ENCODE measurements at regions not wholly inside any gene's neighbourhood (a gene's known extent, or its start where the extent isn't known, plus 50 kb on each side); places are given as distances from the start of the nearest gene placed in this dataset.

DNA sequence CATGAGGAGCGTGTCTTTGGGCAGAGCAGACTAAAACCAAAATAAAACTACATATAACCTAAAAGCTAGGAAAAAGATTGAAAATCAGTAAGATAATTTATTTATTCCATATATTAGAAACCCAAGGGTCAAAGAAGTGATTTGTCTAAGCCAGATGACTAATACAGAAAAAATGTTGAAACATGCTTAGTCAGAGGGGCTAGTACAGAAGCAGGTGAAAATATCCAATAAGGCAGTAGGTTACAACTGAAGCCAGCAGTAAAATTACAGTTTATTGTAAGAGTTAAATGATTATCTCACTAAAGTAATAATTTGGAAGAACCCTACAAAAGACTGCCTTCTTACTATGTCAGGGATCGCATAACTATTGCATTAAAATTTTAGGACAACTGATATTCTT is 1190.9 kb upstream of the PRMT6 start:
- Histone ChIP-seq H3K4me3 (replicated peaks in 1 of 3; ENCODE audit: low read depth in 2 of 3, low read length in 3 of 3) (no peak overlapping the region), H3K79me2 (ENCODE audit: insufficient read depth, low read length) (no peaks in the 10 kb centered on the region), H3K4me1 (ENCODE audit: control insufficient read depth in 1 of 2, insufficient read depth in 2 of 2, low read length in 2 of 2) (no peaks in the 10 kb centered on the region), H4K20me1 (ENCODE audit: insufficient read depth, low read length) (no peaks in the 10 kb centered on the region), H3K9me3 (replicated peaks in 1 of 2; ENCODE audit: control insufficient read depth in 1 of 2, insufficient read depth in 1 of 2, low read length in 2 of 2) (no peaks in the 10 kb centered on the region), H3K27me3 (ENCODE audit: control insufficient read depth in 2 of 2, insufficient read depth in 2 of 2, low read length in 2 of 2) (no peaks in the 10 kb centered on the region), H2AFZ (ENCODE audit: insufficient read depth, low read depth, low read length, poor library complexity, severe bottlenecking) (no peak overlapping the region), H3K27ac (ENCODE audit: low read depth in 1 of 2, low read length in 2 of 2) (no peak overlapping the region), H3K36me3 (replicated peaks in 1 of 2; ENCODE audit: control insufficient read depth in 1 of 2, insufficient read depth in 2 of 2, low read length in 2 of 2) (no peaks in the 10 kb centered on the region), H3K9ac (ENCODE audit: insufficient read depth, low read length, poor library complexity, severe bottlenecking) (no peak overlapping the region), H3K4me2 (replicated peaks; ENCODE audit: extremely low read depth, low read length, poor library complexity, severe bottlenecking) (no peak overlapping the region)
- DNase-seq: no peak
- TF ChIP-seq, protein P1, sequence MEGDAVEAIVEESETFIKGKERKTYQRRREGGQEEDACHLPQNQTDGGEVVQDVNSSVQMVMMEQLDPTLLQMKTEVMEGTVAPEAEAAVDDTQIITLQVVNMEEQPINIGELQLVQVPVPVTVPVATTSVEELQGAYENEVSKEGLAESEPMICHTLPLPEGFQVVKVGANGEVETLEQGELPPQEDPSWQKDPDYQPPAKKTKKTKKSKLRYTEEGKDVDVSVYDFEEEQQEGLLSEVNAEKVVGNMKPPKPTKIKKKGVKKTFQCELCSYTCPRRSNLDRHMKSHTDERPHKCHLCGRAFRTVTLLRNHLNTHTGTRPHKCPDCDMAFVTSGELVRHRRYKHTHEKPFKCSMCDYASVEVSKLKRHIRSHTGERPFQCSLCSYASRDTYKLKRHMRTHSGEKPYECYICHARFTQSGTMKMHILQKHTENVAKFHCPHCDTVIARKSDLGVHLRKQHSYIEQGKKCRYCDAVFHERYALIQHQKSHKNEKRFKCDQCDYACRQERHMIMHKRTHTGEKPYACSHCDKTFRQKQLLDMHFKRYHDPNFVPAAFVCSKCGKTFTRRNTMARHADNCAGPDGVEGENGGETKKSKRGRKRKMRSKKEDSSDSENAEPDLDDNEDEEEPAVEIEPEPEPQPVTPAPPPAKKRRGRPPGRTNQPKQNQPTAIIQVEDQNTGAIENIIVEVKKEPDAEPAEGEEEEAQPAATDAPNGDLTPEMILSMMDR (IDR thresholded peaks at IDR 0.05): no peak
- WGBS (ENCODE audit: insufficient coverage): no CpG with 5 or more reads among the region's 2 CpGs
- Mint-ChIP-seq H3K4me3 (no peak overlapping the region), H3K9me3 (peaks cover 0 to 6% (median 2%) of the 10 kb centered on the region in 7 donors), H3K27me3 (ENCODE audit: low read depth in 3 of 3) (no peaks in the 10 kb centered on the region), H3K4me1 (no peaks in the 10 kb centered on the region), H3K27ac (no peak overlapping the region), H3K36me3 (no peaks in the 10 kb centered on the region)
- intact Hi-C loops (cut with micrococcal nuclease): no loop called here

DNA sequence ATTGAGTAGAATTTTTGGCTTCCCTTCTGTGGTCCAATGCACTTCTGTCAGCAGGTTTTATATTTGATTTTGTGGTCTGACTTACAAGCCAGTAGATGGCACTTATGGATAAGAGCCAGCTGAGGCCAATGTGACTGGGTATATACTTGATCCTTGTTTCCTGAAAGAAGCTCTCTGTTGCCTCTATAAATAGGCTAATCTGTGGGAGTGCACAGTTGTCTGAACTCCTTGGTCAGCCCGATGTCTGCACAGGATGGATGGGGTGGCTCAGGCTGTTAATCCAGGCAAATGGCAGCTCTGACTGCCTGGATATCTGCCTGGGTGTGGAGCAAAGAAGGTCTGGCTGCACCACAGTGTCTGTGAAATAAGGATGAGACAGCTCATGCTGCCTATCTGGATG is 1183.7 kb upstream of the PRMT6 start:
- Histone ChIP-seq H3K4me3 (replicated peaks in 1 of 3; ENCODE audit: low read depth in 2 of 3, low read length in 3 of 3) (no peak overlapping the region), H4K20me1 (ENCODE audit: insufficient read depth, low read length) (no peaks in the 10 kb centered on the region), H3K9ac (ENCODE audit: insufficient read depth, low read length, poor library complexity, severe bottlenecking) (no peak overlapping the region), H3K27ac (ENCODE audit: low read depth in 1 of 2, low read length in 2 of 2) (no peak overlapping the region), H2AFZ (ENCODE audit: insufficient read depth, low read depth, low read length, poor library complexity, severe bottlenecking) (no peak overlapping the region), H3K27me3 (ENCODE audit: control insufficient read depth in 2 of 2, insufficient read depth in 2 of 2, low read length in 2 of 2) (no peaks in the 10 kb centered on the region), H3K9me3 (replicated peaks in 1 of 2; ENCODE audit: control insufficient read depth in 1 of 2, insufficient read depth in 1 of 2, low read length in 2 of 2) (no peaks in the 10 kb centered on the region), H3K79me2 (ENCODE audit: insufficient read depth, low read length) (no peaks in the 10 kb centered on the region), H3K36me3 (replicated peaks in 1 of 2; ENCODE audit: control insufficient read depth in 1 of 2, insufficient read depth in 2 of 2, low read length in 2 of 2) (no peaks in the 10 kb centered on the region), H3K4me2 (replicated peaks; ENCODE audit: extremely low read depth, low read length, poor library complexity, severe bottlenecking) (no peak overlapping the region), H3K4me1 (ENCODE audit: control insufficient read depth in 1 of 2, insufficient read depth in 2 of 2, low read length in 2 of 2) (no peaks in the 10 kb centered on the region)
- TF ChIP-seq, protein P1 (IDR thresholded peaks at IDR 0.05): no peak
- Mint-ChIP-seq H3K9me3 (peaks cover 0 to 4% (median 0%) of the 10 kb centered on the region in 7 donors), H3K27me3 (ENCODE audit: low read depth in 3 of 3) (no peaks in the 10 kb centered on the region), H3K36me3 (no peaks in the 10 kb centered on the region), H3K4me3 (no peak overlapping the region), H3K4me1 (peaks cover 3% of the 10 kb centered on the region), H3K27ac (no peak overlapping the region)
- intact Hi-C loops (cut with micrococcal nuclease): no loop called here
- DNase-seq: no peak
- 83% methylated on average over 1 of the region's 1 CpG for WGBS (ENCODE audit: insufficient coverage)
